Thyroid gland (tissue), 4 donors: ENCODE measurements at regions not wholly inside any gene's neighbourhood (a gene's known extent, or its start where the extent isn't known, plus 50 kb on each side); places are given as distances from the start of the nearest gene placed in this dataset.

Source experiments
- DNase-seq, 2 donors: peaks; one replicate each; pipeline ENCODE4 v3.0.0-alpha.2; 2019
- H3K27ac ChIP-seq, 3 donors: fragments of 200-600 bp; sonication (generic); 1 replicate in 2 of 3; 2 replicates in 1 of 3; pipeline ENCODE4 v1.5.1; 2016 to 2019; ENCODE audit warnings: mild to moderate bottlenecking in 1 of 3, moderate library complexity in 1 of 3
- H3K27me3 ChIP-seq: fragments of 200-600 bp; sonication (generic); one replicate; pipeline ENCODE4 v1.5.1; 2019
- H3K36me3 ChIP-seq, 2 donors: fragments of 200-600 bp; sonication (generic); one replicate each; pipeline ENCODE4 v1.5.1; 2016 to 2019
- H3K4me1 ChIP-seq, 2 donors: fragments of 200-600 bp; sonication (generic); one replicate each; pipeline ENCODE4 v1.5.1; 2017 to 2019
- H3K4me3 ChIP-seq, 3 donors: fragments of 200-600 bp; sonication (generic); replicated peaks in 1 of 3; 1 replicate in 2 of 3; 2 replicates in 1 of 3; pipeline ENCODE4 v1.5.1; 2016; ENCODE audit warnings: mild to moderate bottlenecking in 1 of 3
- H3K9me3 ChIP-seq: fragments of 200-600 bp; sonication (generic); one replicate; pipeline ENCODE4 v1.5.1; 2017
- POLR2A ChIP-seq, 2 donors: fragments of 450-650 bp; IDR thresholded peaks; one replicate each; pipeline ENCODE4 v1.6.1; 2017; ENCODE audit warnings: antibody characterized with exemption in 2 of 2, mild to moderate bottlenecking in 2 of 2, moderate library complexity in 1 of 2
- WGBS, 2 donors: methylation state at CpG; one replicate each; pipeline ENCODE4 v1.1.5; 2017; 5-methylcytosine and 5-hydroxymethylcytosine counted together
- intact Hi-C: fragments of 100-400 bp; cut with DNase I; formaldehyde crosslinking; loops from one replicate; pipeline ENCODE4 v1.15.1; 2023
- TF ChIP-seq, protein P1 (sequence below), 6 experiments: fragments of 200-600 bp in 3 of 6; fragments of 450-650 bp in 3 of 6; sonication (generic) in 3 of 6; IDR thresholded peaks; one replicate each; pipeline ENCODE4 v1.5.1; 2016 to 2019; ENCODE audit warnings: antibody characterized with exemption in 6 of 6, mild to moderate bottlenecking in 2 of 6, inconsistent platforms in 1 of 6, moderate library complexity in 1 of 6

DNA sequence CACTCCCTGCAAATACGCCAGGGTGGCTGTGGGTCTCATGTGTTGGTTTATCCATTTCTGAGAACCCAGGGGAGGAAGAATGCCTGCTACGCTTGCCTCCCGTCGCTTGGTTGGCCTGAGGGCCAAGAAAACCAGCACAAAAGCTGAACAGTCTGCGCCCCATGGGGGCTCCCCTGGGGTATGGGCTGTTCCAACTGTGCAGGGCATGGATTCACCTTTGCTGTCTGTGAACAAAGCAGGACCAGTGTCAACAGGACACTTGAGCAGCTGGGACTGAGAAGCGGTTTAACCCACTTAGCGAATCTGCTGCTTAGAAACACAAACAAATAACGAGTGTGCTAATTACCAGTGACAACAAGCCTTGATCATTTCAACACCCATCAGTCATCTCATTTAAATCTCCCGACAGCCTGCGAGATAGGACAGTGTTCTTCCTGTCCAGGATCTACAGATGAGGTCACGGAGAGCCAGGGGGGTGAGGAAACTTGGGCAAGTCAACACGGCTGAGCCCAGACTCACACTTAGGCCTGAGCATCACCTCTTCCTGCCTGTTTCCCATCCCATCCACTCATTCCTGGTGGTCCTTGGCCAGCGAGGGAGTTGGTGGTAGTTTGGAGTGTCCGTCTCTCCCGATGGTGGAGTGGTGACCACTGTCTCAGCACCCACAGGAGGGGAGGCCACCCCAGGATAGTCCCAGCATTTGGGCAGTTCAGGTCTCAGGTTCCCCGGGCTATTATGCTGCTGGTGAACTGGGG, 111.6 kb upstream of the HAAO start:
- Histone ChIP-seq H3K27ac (no peak overlapping the region), H3K4me3 (no peak overlapping the region), H3K9me3 (no peaks in the 10 kb centered on the region), H3K4me1 (peaks cover 29 to 52% of the 10 kb centered on the region in 2 donors), H3K36me3 (no peaks in the 10 kb centered on the region), H3K27me3 (no peaks in the 10 kb centered on the region)
- TF ChIP-seq, protein P1, sequence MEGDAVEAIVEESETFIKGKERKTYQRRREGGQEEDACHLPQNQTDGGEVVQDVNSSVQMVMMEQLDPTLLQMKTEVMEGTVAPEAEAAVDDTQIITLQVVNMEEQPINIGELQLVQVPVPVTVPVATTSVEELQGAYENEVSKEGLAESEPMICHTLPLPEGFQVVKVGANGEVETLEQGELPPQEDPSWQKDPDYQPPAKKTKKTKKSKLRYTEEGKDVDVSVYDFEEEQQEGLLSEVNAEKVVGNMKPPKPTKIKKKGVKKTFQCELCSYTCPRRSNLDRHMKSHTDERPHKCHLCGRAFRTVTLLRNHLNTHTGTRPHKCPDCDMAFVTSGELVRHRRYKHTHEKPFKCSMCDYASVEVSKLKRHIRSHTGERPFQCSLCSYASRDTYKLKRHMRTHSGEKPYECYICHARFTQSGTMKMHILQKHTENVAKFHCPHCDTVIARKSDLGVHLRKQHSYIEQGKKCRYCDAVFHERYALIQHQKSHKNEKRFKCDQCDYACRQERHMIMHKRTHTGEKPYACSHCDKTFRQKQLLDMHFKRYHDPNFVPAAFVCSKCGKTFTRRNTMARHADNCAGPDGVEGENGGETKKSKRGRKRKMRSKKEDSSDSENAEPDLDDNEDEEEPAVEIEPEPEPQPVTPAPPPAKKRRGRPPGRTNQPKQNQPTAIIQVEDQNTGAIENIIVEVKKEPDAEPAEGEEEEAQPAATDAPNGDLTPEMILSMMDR (IDR thresholded peaks at IDR 0.05): no peak
- TF ChIP-seq POLR2A (IDR thresholded peaks at IDR 0.05): no peak
- 79 to 81% methylated on average over 13 to 16 of the region's 16 CpGs for WGBS, 2 donors
- DNase-seq: no peak
- intact Hi-C loops: no loop called here

DNA sequence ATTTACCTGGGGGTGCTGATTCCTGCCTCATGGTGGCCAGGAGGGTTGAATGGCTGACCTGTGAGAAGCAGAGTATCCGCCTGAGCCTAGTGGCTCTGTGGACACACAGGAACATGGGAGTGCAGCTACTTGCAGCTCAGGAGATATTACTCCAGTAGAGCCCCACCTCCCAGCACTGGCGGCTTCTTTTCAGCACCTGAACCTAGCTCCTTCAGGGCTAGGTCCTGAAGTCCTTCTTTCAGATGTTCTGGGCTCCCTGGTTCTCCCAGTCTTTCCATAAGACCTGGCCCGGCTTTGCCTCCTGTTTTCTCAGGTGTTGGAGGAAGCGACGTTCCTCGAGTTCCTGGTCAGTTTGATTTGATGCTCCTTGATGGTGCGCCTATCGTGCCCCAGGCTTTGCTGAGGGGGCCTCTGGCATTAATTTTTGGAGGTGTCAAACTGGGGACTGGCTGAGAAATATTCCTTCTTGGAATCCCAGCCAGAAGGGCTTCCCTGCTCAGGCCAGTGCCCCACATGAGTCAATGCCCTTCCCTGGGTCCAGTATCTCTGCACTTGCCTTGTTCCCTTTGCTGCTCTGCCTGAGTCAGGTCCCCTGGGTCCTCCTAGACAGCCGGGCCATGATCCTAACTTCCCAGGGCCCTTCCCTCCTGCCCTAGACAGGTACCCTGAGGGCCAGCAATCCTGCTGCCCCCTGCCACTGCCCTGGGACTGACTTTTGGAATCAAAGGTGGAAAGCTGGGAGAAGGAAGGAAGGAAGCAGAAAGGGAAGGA, 110.7 kb upstream of the HAAO start:
- Histone ChIP-seq H3K4me1 (peaks cover 29 to 48% of the 10 kb centered on the region in 2 donors), H3K4me3 (no peak overlapping the region), H3K9me3 (no peaks in the 10 kb centered on the region), H3K27me3 (no peaks in the 10 kb centered on the region), H3K36me3 (no peaks in the 10 kb centered on the region), H3K27ac (no peak overlapping the region)
- intact Hi-C loops: no loop called here
- 87 to 90% methylated on average over 9 of the region's 9 CpGs for WGBS, 2 donors
- TF ChIP-seq, protein P1 (IDR thresholded peaks at IDR 0.05): no peak
- TF ChIP-seq POLR2A (IDR thresholded peaks at IDR 0.05): no peak
- DNase-seq: no peak

DNA sequence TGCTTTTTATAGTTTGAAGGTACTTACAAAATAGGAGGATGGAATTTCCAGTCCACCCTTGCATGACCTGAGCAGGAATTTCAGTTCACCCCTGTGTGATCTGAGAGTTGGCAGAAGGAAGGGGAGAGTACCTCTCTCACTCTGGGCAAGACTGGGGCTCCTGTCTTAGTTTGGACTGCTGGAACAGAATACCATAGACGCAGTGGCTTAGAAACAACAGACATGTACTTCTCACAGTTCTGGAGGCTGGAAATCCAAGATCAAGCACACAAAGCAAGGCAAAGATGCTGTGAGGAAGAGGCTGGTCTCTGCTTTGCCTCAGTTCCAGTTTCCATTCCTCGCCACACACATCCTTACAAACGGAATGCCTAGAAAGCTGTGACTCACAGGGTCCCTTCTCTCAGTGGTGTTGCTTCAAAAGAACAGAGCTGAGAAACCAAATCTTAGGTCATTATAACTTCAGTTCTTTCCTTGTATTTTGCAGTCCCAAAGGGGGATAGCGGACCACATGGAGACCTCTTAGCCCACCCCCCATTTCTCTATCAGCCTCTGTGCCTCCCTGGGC, 108.8 kb upstream of the HAAO start:
- intact Hi-C loops: no loop called here
- DNase-seq: peak; percentile 47 to 60
- H3K36me3 ChIP-seq: no peaks in the 10 kb centered on the region
- H3K4me3 ChIP-seq: no peak overlapping the region
- no peaks in the 10 kb centered on the region for H3K9me3 ChIP-seq
- WGBS, 2 donors: 69% methylated on average over 4 of the region's 4 CpGs
- H3K4me1 ChIP-seq: peaks cover 17 to 29% of the 10 kb centered on the region in 2 donors
- H3K27ac ChIP-seq: peak overlapping the region in 2 of 3 donors; percentile 42 to 52
- no peaks in the 10 kb centered on the region for H3K27me3 ChIP-seq
- TF ChIP-seq, protein P1 (IDR thresholded peaks at IDR 0.05): no peak
- no peak for TF ChIP-seq POLR2A (IDR thresholded peaks at IDR 0.05)

DNA sequence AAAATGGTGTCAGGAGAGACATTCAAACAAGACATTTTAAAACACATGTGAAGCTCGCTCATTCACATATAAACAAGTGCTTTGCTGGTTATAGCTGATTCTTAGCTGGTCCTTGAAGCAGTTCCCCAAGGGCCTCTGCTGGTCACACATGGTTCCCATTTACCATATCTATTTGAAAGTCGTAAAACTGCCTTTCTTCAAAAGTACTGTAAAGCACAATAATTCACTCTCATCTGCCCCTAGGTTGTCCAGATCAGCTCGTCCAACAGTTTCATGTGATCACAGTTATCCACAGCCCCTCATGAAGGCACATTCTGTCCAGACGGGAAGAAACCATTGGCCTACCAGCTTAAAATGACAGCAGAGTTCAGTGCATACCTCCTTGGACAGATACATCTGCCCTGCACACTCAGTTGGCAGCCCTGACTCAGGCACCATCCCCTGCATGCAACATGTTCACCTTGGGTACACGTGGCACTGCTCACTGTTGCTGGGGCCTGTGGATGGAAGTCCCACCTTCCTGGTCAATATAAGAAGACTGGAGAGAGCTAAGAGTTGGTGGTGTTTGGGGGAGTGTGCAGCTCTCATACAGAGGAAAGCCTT, 108.0 kb upstream of the HAAO start:
- no peak for DNase-seq
- Histone ChIP-seq H3K36me3 (no peaks in the 10 kb centered on the region), H3K4me1 (peaks cover 14 to 21% of the 10 kb centered on the region in 2 donors), H3K4me3 (no peak overlapping the region), H3K9me3 (no peaks in the 10 kb centered on the region), H3K27me3 (no peaks in the 10 kb centered on the region), H3K27ac (no peak overlapping the region)
- 77 to 83% methylated on average over 4 to 5 of the region's 5 CpGs for WGBS, 2 donors
- no peak for TF ChIP-seq POLR2A (IDR thresholded peaks at IDR 0.05)
- TF ChIP-seq, protein P1 (IDR thresholded peaks at IDR 0.05): no peak
- intact Hi-C loops: no loop called here
